GM18861 (cell line): ENCODE measurements at regions not wholly inside any gene's neighbourhood (a gene's known extent, or its start where the extent isn't known, plus 50 kb on each side); places are given as distances from the start of the nearest gene placed in this dataset.

Source experiments
- ATAC-seq: cut with Tn5 transposase; IDR thresholded peaks from one replicate; pipeline ENCODE4 v1.9.1; 2021; ENCODE audit not compliant: unreplicated experiment

GRCh38 chr21:39124681-39125251 is 58.5 kb downstream of the PSMG1 start:
- no peak for ATAC-seq

- ATAC-seq = no peak
These were observed 59.9 kb downstream of the PSMG1 start for GRCh38 chr21:39123375-39123774.

GRCh38 chr21:39121600-39122355 is 61.5 kb downstream of the PSMG1 start:
- no peak for ATAC-seq

GRCh38 chr21:39120876-39121599 is 62.2 kb downstream of the PSMG1 start:
- no peak for ATAC-seq

- ATAC-seq = no peak
These were observed 63.4 kb downstream of the PSMG1 start for GRCh38 chr21:39119891-39120290.

GRCh38 chr21:39118604-39119215 is 64.5 kb downstream of the PSMG1 start:
- no peak for ATAC-seq

GRCh38 chr21:39118061-39118460 is 65.2 kb downstream of the PSMG1 start:
- no peak for ATAC-seq

GRCh38 chr21:39117440-39117970 is 65.7 kb downstream of the PSMG1 start:
- ATAC-seq = no peak

GRCh38 chr21:39116761-39117439 is 66.4 kb downstream of the PSMG1 start:
- no peak for ATAC-seq

- ATAC-seq = no peak
These were observed 67.5 kb downstream of the PSMG1 start for GRCh38 chr21:39115576-39116235.

GRCh38 chr21:39114871-39115575 is 68.2 kb downstream of the PSMG1 start:
- ATAC-seq = no peak

- ATAC-seq = no peak
These were observed 71.2 kb downstream of the PSMG1 start for GRCh38 chr21:39111931-39112550.

- no peak for ATAC-seq
These were observed 72.8 kb downstream of the PSMG1 start for GRCh38 chr21:39110431-39110830.

GRCh38 chr21:39109596-39110210 is 73.5 kb downstream of the PSMG1 start:
- ATAC-seq = no peak

GRCh38 chr21:39109163-39109530 is 74.1 kb downstream of the PSMG1 start:
- no peak for ATAC-seq

- ATAC-seq = no peak
These were observed 74.7 kb downstream of the PSMG1 start for GRCh38 chr21:39108291-39109162.

GRCh38 chr21:39107739-39108138 is 75.5 kb downstream of the PSMG1 start:
- ATAC-seq = no peak

- ATAC-seq = no peak
These were observed 76.3 kb downstream of the PSMG1 start for GRCh38 chr21:39106881-39107462.
